Heart left ventricle (tissue), 13 donors: ENCODE measurements at regions not wholly inside any gene's neighbourhood (a gene's known extent, or its start where the extent isn't known, plus 50 kb on each side); places are given as distances from the start of the nearest gene placed in this dataset.

Experiments used
- POLR2A ChIP-seq, 2 donors: fragments of 450-650 bp; IDR thresholded peaks; one replicate each; pipeline ENCODE4 v1.6.1; 2017; ENCODE audit warnings: antibody characterized with exemption in 2 of 2, mild to moderate bottlenecking in 2 of 2, moderate library complexity in 2 of 2
- TF ChIP-seq, protein P1 (sequence below), 12 donors: fragments of 200-600 bp; sonication (generic) in 4 of 12; IDR thresholded peaks; one replicate each; pipeline versions ENCODE4 v1.5.0 to v1.8.0; 2018 to 2022; ENCODE audit warnings: antibody characterized with exemption in 12 of 12, mild to moderate bottlenecking in 5 of 12
- donor health status: ischemic (EF 13 %, LVEDD 7.1; RV severe dilation, severe dysfunction).
- donor health status: DM: no; HTN: yes; CAD: no.
- donor health status: DM: no; HTN: no; CAD: no.
- donor health status: ischemic (EF 25% LVEDD 6.9; RV normal size, moderate dysfunction).
- donor health status: ischemic (EF 25% LVEDD 5.7; RV mildly dilated, moderate dysfunction).
- donor health status: ischemic (EF 35%, LVEDD 5.7; RV mildly dilated, moderate dysfunction).
- donor health status: nonischemic (EF 11% LVEDD 7.7; RV severe dilation, severe dysfunction).
- donor health status: DM: yes; HTN: yes; CAD: no.
- donor health status: PGD.
- donor health status: ischemic (EF 29% LVEDD 5.4; RV normal size, mild dysfunction).
- donor health status: nonischemic (EF 23%, LVEDD 6.1; RV moderate dilation, normal function).

DNA sequence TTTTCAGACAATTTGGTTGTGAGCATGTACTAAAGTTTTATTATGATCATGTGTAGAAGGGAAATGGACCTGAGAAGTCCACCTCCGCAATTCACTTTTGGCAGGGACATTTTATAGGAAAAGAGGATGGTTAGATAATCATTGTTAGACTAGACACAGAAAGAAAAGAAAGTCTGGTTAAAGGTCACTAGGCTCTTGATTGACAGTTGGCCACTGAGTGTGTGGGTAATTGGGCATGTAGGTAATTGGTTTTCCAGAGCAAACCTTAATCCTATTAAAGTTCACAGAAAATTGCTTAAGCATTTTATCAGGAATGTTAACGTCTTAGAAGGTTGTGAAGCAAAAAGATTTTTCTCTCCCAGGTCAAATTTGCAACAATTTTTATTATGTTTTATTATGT, 158.5 kb upstream of the CLINT1 start:
- TF ChIP-seq POLR2A (IDR thresholded peaks at IDR 0.05), result no peak
- TF ChIP-seq, protein P1, sequence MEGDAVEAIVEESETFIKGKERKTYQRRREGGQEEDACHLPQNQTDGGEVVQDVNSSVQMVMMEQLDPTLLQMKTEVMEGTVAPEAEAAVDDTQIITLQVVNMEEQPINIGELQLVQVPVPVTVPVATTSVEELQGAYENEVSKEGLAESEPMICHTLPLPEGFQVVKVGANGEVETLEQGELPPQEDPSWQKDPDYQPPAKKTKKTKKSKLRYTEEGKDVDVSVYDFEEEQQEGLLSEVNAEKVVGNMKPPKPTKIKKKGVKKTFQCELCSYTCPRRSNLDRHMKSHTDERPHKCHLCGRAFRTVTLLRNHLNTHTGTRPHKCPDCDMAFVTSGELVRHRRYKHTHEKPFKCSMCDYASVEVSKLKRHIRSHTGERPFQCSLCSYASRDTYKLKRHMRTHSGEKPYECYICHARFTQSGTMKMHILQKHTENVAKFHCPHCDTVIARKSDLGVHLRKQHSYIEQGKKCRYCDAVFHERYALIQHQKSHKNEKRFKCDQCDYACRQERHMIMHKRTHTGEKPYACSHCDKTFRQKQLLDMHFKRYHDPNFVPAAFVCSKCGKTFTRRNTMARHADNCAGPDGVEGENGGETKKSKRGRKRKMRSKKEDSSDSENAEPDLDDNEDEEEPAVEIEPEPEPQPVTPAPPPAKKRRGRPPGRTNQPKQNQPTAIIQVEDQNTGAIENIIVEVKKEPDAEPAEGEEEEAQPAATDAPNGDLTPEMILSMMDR (IDR thresholded peaks at IDR 0.05), result no peak
